GM18909 (cell line): ENCODE measurements at regions not wholly inside any gene's neighbourhood (a gene's known extent, or its start where the extent isn't known, plus 50 kb on each side); places are given as distances from the start of the nearest gene placed in this dataset.

Experiments
- ATAC-seq: cut with Tn5 transposase; IDR thresholded peaks from one replicate; pipeline ENCODE4 v1.9.1; 2021; ENCODE audit warnings: mild to moderate bottlenecking; ENCODE audit not compliant: unreplicated experiment, poor library complexity

DNA sequence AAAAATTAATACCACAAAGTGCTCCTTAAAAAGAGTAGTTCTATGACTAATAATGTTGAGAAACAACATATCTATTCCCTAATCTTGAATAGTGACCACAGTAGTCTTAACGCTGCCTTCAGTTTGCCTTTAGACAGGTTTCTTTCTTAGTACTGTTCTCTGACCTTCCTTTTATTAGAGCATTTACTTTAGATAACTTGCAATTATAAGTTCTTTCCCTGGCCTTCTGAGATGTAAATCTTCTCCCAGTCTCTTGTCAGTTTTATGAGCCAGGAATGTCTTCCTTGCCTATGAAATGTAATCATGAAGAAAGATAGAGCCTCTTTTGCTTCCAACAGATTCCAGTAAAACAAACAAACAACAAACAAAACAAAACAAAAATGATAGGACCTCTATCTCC lies 1119.8 kb upstream of the LRRTM3 start:
- no peak for ATAC-seq

DNA sequence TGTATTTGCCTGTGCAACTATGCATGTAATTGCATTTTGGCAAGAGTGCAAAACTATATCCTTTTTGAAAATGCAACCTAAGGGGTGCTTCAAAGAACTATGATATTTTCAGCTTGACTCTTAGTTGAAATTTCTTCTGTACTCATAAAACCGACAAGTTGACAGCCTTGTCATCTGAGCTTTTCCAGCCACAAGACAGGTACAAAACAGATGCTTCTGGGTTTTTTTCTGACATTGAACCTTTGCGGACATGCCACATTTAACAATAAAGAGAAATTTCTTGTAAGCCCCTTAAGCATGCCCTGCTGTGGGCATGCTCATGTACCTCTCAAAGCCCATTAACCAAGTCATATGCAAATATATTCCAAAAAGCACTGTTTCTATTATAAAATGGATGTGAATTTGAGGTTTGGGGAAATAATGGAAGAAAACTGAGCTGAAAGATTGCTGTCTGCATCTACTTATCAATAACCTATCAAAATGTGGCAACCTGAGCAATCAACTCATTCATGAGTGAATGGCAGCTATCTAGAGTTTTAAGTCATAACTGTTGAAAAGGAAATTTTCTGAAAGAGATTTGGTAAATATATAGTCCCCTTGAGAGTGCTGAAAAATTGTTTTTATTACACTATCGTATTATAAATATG lies 1117.0 kb upstream of the LRRTM3 start:
- ATAC-seq = no peak

DNA sequence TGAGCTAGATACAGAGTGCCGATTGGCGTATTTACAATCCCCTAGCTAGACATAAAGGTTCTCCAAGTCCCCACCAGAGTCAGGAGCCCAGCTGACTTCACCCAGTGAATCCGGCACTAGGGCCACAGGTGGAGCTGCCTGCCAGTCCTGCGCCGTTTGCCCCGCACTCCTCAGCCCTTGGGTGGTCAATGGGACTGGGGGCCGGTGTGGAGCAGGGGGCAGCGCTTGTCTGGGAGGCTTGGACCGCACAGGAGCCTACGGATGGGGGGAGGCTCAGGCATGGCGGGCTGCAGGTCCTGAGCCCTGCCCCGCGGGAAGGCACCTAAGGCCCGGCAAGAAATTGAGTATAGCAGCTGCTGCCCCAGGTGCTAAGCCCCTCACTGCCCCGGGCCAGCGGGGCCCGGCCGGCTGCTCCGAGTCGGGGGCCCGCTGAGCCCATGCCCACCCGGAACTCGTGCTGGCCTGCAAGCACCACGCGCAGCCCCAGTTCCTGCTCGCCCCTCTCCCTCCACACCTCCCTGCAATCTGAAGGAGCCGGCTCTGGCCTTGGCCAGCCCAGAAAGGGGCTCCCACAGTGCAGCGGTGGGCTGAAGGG lies 1113.8 kb upstream of the LRRTM3 start:
- ATAC-seq = no peak

DNA sequence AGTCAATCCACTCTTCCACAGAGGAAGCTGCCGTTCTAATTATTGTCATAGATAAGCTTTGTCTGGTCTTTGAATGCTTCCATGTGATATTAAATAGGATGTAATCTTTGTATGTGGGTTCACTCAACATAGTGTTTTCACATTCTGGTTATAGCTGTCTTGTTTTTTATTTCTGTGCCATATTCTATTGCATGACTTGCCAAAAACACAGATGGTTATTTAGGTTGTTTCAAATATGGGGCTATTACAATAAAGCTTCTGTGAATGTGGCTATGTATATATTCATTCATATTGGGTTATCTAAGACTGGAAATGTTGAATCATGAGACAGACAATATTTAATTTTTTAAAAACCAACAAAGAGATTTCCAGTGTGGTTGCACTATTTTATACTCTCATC lies 1109.3 kb upstream of the LRRTM3 start:
- no peak for ATAC-seq

DNA sequence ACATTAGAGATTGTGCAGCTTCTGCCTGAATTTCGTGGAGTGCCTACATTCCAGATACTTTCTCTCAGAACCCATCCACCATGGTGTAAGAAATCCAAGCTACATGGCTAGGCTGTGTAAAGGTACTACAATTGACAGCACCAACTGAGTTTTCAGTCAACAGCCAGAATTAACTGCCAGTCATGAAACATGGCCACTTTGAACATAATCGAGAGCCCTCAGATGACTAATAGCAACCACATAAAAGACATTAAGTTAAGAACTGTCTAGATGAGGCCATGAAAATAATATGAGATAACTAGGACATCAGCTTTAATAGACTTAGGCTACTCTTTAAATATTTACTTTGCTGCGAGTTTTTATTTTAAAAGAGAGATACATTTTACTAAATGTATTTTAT lies 1106.8 kb upstream of the LRRTM3 start:
- ATAC-seq = no peak

DNA sequence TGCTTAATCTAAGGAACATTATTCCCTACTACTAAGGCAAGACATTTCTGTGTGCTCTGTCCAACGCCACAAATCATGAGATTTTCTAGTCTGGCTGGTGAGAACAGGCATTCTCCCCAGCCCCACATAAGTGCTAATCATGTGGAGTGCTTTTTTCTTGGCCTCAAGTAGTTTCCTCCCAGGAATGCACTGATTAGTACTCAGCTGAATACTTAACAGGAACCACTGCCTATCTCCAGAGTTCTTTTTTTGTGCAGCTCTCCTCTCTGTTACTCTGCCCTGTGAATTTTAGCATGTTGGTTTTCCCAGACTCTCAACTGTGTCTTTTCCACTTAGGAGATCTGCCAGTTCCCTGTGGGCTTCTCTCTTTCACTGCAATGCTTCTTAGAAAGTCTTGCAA lies 1098.5 kb upstream of the LRRTM3 start:
- ATAC-seq = no peak

DNA sequence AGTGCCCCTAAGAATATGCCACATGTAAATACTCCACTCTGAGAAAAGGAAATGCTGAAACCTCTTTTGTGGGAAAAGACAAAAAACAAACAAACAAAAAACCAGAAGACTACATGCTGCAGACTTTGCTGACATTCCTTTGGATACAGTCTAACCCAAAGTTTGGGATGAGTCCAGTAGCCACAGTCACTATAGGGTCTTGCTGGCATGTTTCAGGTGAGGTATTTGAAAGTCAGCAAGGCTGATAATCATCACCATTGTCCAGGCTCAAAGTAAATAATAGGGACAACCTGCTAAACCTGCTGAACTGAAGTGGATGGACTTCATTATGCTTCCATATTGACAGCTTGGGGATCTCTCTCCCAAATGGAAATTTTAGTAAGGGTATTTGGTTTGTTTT lies 1087.0 kb upstream of the LRRTM3 start:
- no peak for ATAC-seq

DNA sequence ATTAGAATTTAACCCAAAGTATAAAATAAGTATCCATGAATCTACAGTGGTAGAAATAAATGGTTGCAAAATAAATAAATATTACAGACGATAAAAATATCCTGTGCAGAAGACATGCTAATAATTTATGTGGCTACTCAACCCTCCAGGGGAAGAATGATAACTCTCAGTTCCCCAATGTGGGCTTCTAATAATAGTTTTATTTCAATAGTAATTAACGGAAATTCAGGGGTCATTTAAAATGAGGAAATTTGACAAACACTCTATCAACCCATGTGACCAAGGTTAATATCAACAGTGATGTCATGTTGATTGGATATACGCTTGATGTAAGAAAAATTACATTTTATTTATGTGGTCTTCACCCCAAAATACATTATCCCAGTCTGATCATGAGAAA lies 1082.6 kb upstream of the LRRTM3 start:
- ATAC-seq = no peak

DNA sequence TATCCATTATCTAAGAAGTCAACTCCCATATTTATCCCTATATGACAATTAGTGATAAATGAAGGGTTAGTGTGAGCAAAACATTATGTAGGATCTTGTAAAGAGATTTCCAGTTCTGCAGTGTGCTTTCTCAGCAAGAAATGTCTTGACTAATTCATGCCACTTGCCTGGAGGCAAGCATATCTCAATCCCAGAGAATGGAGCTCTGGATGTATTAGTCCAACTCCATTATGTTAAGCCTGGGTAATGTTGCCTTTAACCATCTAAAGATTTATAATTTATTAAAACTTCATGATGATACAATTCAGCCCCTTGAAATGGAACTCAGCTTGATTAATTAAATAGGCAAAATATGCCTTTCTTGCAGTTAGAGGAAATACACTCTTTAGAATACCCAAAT lies 1079.9 kb upstream of the LRRTM3 start:
- ATAC-seq = no peak

DNA sequence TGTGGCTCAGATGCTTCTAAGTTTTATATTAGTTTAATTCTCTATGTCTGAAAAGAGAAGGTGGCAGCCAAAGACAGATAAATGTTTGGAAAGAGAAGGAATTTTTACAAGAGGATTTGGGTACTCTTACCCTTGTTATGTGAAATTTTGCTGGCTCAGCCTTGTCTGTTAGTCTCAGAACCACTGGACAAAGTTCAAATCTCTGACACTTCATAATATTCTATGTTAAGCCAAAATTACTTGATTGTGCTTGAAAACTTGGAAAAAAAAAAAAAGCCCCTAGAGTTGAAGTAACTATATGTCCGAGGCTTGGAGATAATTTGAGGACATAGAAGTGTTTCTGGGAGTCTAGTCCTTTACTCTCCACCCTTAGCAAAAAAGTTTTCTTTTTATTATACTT lies 1079.3 kb upstream of the LRRTM3 start:
- ATAC-seq = no peak

DNA sequence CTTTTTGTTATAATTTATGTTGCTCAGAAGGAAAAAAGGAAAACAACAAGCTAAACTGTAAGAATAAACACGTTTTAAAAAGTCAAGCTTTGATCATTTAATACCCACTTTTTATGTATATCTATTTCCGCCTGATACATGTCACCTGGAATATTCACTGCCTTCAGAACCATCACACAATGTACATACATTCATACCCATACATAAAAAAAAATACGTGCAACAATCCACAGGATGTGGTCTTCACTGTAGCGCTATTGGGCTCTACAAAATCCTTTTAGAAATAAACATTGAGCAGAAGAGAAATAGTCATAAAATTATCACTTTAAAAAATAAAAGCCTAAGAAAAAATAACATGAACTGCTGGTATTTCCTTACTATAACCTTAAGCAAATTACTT lies 1078.9 kb upstream of the LRRTM3 start:
- ATAC-seq = no peak

DNA sequence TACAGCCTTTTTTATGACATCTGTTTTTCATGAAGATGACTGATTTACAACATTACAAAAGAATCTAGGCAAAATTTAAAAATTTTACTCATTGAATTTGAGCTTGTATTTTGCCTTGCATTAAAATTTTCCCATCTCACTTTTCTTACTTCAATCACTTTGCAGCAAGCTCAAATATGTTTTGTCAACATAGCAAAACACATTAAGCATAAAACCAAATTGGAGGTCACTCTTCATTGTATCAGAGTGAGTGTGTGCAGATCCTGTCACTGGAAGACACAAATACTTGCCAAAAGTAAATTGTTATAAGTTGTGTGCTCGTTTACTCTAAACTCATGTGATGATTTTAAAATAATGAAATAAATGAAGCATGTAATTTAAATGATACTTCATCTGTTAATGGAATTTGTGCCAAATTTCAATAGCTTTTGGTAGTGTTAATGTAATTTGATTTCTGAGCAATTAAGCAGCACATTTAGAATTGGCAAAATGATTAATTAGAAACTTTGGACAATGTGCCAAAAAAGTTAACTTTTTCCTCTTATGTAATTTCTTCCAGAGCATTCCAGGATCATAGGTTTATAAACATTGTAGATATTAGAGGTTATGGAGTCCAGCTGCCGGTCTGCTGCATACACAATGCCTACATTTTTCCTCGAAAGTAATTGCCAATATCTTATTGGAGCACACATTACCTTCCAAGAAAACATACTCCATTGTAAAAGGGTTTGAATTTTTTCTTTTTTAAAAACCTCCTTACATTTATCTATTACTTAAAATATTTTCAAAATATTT lies 1078.2 kb upstream of the LRRTM3 start:
- no peak for ATAC-seq

DNA sequence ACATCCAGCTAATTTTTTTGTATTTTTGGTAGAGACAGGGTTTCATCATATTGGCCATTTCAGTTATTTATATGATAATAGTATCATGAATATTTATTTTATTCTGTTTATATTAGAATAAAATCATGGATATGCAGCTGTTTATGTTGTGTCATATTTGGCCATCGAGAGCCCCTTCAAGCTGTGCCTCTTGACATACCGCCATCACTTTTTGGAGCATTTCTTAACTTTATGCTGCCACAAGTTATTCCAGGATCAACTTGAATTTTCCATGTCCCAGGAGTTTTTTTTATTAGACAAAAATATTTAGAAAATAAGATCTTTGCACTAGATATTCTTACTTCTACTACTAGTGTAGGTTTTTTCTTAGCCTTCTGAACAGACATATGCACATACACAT lies 1067.0 kb upstream of the LRRTM3 start:
- ATAC-seq = no peak

DNA sequence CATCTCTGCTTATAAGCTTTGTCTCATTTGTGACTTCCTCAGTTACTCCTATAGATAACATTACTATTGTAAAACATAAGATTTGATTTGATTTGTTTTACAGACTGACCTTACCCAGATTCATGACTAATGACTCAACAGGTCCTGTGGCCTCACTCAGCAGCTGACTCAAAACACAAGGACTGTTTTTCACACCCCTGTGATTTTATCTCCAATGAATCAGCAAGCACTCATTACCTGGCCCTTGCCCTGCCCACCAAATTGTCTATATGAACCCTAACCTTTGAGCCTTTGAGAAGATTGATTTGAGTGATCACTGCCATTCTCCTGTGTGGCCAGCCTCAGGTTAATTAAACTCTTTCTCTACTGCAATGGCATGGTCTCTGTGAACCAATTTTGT lies 1064.6 kb upstream of the LRRTM3 start:
- peak; percentile 57 for ATAC-seq
